CD4-positive, alpha-beta T cell (primary cell): ENCODE measurements at regions not wholly inside any gene's neighbourhood (a gene's known extent, or its start where the extent isn't known, plus 50 kb on each side); places are given as distances from the start of the nearest gene placed in this dataset.

Experiments used
- ATAC-seq: fragments of 200-7000 bp; cut with Tn5 transposase; one replicate; pipeline ENCODE4 v1.10.0; 2022; ENCODE audit warnings: mild to moderate bottlenecking; ENCODE audit not compliant: poor library complexity
- CTCF ChIA-PET: fragments of 350-600 bp; sonication (Branson Sonifier 250); formaldehyde crosslinking; loops from one replicate; lab custom pipeline; 2021; ENCODE audit warnings: antibody characterized with exemption, inconsistent platforms; lab: Charles Lee
- POLR2A ChIA-PET: fragments of 350-600 bp; sonication (Branson Sonifier 250); formaldehyde crosslinking; loops from one replicate; lab custom pipeline; 2021; ENCODE audit warnings: antibody characterized with exemption, inconsistent platforms; lab: Charles Lee
- DNase-seq, 14 experiments: peaks; one replicate each; pipeline ENCODE4 v3.0.0-alpha.2; 2013 to 2020; ENCODE audit warnings: mixed read lengths in 2 of 14
- H3K27ac ChIP-seq, 2 donors: one replicate each; pipeline versions ENCODE4 v1.5.1 to v1.7.0; 2013; ENCODE audit warnings: low read length in 2 of 2, low read depth in 1 of 2, mild to moderate bottlenecking in 1 of 2
- H3K27me3 ChIP-seq, 2 experiments: 1 replicate in 1 of 2; 2 replicates in 1 of 2; pipeline versions ENCODE4 v1.6.1 to v1.7.0; 2013; ENCODE audit warnings: low read length in 2 of 2, control low read depth in 1 of 2, mild to moderate bottlenecking in 1 of 2, moderate library complexity in 1 of 2; ENCODE audit not compliant: insufficient read depth in 2 of 2, control insufficient read depth in 1 of 2
- H3K36me3 ChIP-seq: one replicate; pipeline ENCODE4 v1.6.1; 2013; ENCODE audit warnings: low read length, control low read depth; ENCODE audit not compliant: insufficient read depth
- H3K4me1 ChIP-seq: one replicate; pipeline ENCODE4 v1.6.1; 2013; ENCODE audit warnings: low read length, control low read depth; ENCODE audit not compliant: insufficient read depth
- H3K4me3 ChIP-seq: one replicate; pipeline ENCODE4 v1.5.1; 2013; ENCODE audit warnings: mild to moderate bottlenecking, low read length, moderate library complexity
- H3K9me3 ChIP-seq, 2 experiments: 1 replicate in 1 of 2; 2 replicates in 1 of 2; pipeline versions ENCODE4 v1.6.1 to v1.7.0; 2013; ENCODE audit warnings: low read length in 2 of 2, mild to moderate bottlenecking in 2 of 2, control low read depth in 1 of 2, moderate library complexity in 1 of 2; ENCODE audit not compliant: control insufficient read depth in 1 of 2, insufficient read depth in 1 of 2
- H3K27ac Mint-ChIP-seq: one replicate; pipeline ENCODE4 v1.8.0; 2020; ENCODE audit warnings: mixed read lengths
- H3K27me3 Mint-ChIP-seq: one replicate; pipeline ENCODE4 v1.8.0; 2021; ENCODE audit warnings: mixed read lengths
- H3K36me3 Mint-ChIP-seq: one replicate; pipeline ENCODE4 v1.8.0; 2021; ENCODE audit warnings: low read depth, mixed read lengths
- H3K4me1 Mint-ChIP-seq: one replicate; pipeline ENCODE4 v1.8.0; 2021; ENCODE audit warnings: low read depth, mixed read lengths
- H3K4me3 Mint-ChIP-seq: one replicate; pipeline ENCODE4 v1.8.0; 2020; ENCODE audit warnings: mild to moderate bottlenecking, mixed read lengths
- H3K9me3 Mint-ChIP-seq: one replicate; pipeline ENCODE4 v1.8.0; 2020; ENCODE audit warnings: mixed read lengths
- intact Hi-C, 2 experiments: fragments of 100-400 bp; cut with DNase I in 1 of 2; cut with micrococcal nuclease in 1 of 2; formaldehyde crosslinking; loops; one replicate each; pipeline versions ENCODE4 v1.15.1 to v1.9.0; 2023 to 2025; cut with DNase I, micrococcal nuclease
- TF ChIP-seq, protein P1 (sequence below): fragments of 200-600 bp; IDR thresholded peaks from one replicate; pipeline ENCODE4 v1.8.0; 2022; ENCODE audit warnings: antibody characterized with exemption, mild to moderate bottlenecking

DNA sequence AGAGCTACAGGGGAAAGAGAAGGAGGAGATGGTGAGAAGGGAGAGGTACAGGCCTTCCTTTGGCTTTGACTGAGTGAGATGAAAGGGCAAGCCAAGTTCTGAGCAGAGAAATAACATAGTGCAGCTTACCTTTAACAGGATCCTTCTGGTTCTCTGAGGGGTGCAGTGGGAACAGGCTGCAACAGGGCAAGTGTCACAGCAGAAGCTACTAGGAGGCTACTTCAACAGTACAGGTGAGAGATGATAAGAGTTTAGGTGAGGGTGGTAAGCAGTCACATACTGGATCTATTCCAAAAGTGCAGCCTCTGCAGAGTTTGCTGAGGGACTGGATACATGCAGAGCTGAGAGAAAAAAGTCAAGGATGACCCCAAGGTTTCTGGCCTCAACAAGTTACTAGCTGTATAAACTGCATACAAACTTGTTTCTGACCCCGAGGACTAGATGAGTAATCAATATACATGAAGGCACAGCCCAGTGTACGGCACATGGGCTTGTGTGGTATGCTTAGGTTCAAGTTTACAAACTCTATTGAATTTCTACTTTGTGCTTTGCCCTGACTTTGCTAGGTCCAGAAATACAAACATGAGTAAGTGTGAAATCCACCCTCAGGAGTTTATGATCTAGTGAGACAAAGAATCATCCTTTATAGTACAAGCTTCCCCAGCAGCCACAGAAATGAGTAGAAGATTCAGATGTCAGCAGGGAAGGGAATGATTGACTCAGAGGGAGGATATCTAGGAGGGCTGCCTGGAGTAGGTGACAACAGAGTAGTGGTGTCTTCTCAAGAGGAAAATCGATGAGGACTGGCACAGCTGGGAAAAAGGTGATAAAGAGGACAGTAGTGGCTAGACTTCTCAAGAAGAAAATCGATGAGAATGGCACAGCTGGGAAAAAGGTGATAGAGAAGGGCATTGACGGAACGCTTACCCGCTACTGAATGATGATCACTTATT is 78.2 kb upstream of the TJP1 start:
- TF ChIP-seq, protein P1, sequence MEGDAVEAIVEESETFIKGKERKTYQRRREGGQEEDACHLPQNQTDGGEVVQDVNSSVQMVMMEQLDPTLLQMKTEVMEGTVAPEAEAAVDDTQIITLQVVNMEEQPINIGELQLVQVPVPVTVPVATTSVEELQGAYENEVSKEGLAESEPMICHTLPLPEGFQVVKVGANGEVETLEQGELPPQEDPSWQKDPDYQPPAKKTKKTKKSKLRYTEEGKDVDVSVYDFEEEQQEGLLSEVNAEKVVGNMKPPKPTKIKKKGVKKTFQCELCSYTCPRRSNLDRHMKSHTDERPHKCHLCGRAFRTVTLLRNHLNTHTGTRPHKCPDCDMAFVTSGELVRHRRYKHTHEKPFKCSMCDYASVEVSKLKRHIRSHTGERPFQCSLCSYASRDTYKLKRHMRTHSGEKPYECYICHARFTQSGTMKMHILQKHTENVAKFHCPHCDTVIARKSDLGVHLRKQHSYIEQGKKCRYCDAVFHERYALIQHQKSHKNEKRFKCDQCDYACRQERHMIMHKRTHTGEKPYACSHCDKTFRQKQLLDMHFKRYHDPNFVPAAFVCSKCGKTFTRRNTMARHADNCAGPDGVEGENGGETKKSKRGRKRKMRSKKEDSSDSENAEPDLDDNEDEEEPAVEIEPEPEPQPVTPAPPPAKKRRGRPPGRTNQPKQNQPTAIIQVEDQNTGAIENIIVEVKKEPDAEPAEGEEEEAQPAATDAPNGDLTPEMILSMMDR = no peak
- no peak overlapping the region for H3K4me3 Mint-ChIP-seq
- ATAC-seq = no peak
- H3K27ac ChIP-seq = no peak overlapping the region
- no peaks in the 10 kb centered on the region for H3K36me3 ChIP-seq
- H3K9me3 ChIP-seq = peaks cover 6 to 7% of the 10 kb centered on the region in 2 experiments
- H3K4me1 Mint-ChIP-seq = no peaks in the 10 kb centered on the region
- DNase-seq = no peak
- CTCF ChIA-PET = no interaction called here
- H3K27me3 ChIP-seq = no peaks in the 10 kb centered on the region
- no peaks in the 10 kb centered on the region for H3K4me1 ChIP-seq
- peaks cover 61% of the 10 kb centered on the region for H3K27me3 Mint-ChIP-seq
- intact Hi-C loops = no loop called here
- POLR2A ChIA-PET = no interaction called here
- no peak overlapping the region for H3K4me3 ChIP-seq
- no peaks in the 10 kb centered on the region for H3K36me3 Mint-ChIP-seq
- H3K27ac Mint-ChIP-seq = no peak overlapping the region
- peaks cover 4% of the 10 kb centered on the region for H3K9me3 Mint-ChIP-seq

- H3K4me1 ChIP-seq = no peaks in the 10 kb centered on the region
- ATAC-seq (no peak), DNase-seq (no peak)
- H3K27me3 ChIP-seq = no peaks in the 10 kb centered on the region
- TF ChIP-seq, protein P1 = no peak
- Mint-ChIP-seq H3K9me3 (peaks cover 8% of the 10 kb centered on the region), H3K36me3 (no peaks in the 10 kb centered on the region), H3K4me3 (no peak overlapping the region), H3K4me1 (no peaks in the 10 kb centered on the region), H3K27me3 (peaks cover 61% of the 10 kb centered on the region), H3K27ac (no peak overlapping the region)
- ChIA-PET POLR2A (no interaction called here), CTCF (no interaction called here)
- no peaks in the 10 kb centered on the region for H3K36me3 ChIP-seq
- H3K4me3 ChIP-seq = no peak overlapping the region
- intact Hi-C loops = no loop called here
- H3K9me3 ChIP-seq = peaks cover 6 to 7% of the 10 kb centered on the region in 2 experiments
- H3K27ac ChIP-seq = no peak overlapping the region
These were observed 73.8 kb upstream of the TJP1 start for GRCh38 chr15:29896062-29896461.

DNA sequence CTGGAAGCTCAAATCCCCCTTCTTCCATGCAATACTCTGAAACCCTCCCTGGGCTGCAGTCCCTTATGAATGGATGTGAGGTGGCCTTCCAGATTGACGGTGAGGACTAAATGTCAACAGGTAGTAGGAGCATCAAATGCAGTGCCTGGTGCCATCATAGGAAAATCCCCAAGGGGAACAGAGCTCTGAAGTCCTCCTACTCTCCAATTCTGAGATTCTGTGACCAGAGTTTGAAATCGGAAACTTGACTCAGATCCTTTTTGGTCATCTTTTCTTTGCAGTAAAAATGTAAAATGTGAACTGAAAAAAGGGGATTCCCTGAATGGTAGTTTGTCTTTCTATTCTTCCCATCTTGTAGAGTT is 68.8 kb upstream of the TJP1 start:
- Mint-ChIP-seq H3K9me3 (peaks cover 5% of the 10 kb centered on the region), H3K4me3 (no peak overlapping the region), H3K27me3 (peaks cover 62% of the 10 kb centered on the region), H3K27ac (no peak overlapping the region), H3K36me3 (no peaks in the 10 kb centered on the region), H3K4me1 (no peaks in the 10 kb centered on the region)
- no peaks in the 10 kb centered on the region for H3K9me3 ChIP-seq
- no peak overlapping the region for H3K4me3 ChIP-seq
- no peaks in the 10 kb centered on the region for H3K27me3 ChIP-seq
- ChIA-PET POLR2A (no interaction called here), CTCF (no interaction called here)
- intact Hi-C loops = no loop called here
- TF ChIP-seq, protein P1 = no peak
- DNase-seq (no peak), ATAC-seq (no peak)
- H3K27ac ChIP-seq = no peak overlapping the region
- H3K4me1 ChIP-seq = no peaks in the 10 kb centered on the region
- H3K36me3 ChIP-seq = no peaks in the 10 kb centered on the region
